AG04450 (cell line): ENCODE measurements at regions not wholly inside any gene's neighbourhood (a gene's known extent, or its start where the extent isn't known, plus 50 kb on each side); places are given as distances from the start of the nearest gene placed in this dataset.

Experiments
- CTCF ChIA-PET: fragments of 300-600, 350-600 bp; formaldehyde crosslinking; extraction: SDS; loops from one replicate; lab custom pipeline; 2022; ENCODE audit warnings: antibody characterized with exemption, inconsistent platforms; lab: Charles Lee
- POLR2A ChIA-PET: fragments of 350-600 bp; formaldehyde crosslinking; extraction: SDS; loops from one replicate; lab custom pipeline; 2021; ENCODE audit warnings: antibody characterized with exemption, inconsistent platforms; lab: Yijun Ruan, JAX
- DNase-seq: peaks from one replicate; pipeline ENCODE4 v3.0.0-alpha.2; 2011; ENCODE audit warnings: low read depth, low spot score
- H3K27ac ChIP-seq: one replicate; pipeline ENCODE4 v1.5.1; 2012; ENCODE audit warnings: low read depth, low read length, control low read depth
- H3K27me3 ChIP-seq: one replicate; pipeline ENCODE4 v1.6.0; 2012; ENCODE audit warnings: low read length; ENCODE audit not compliant: control insufficient read depth, insufficient read depth
- H3K4me3 ChIP-seq: 2 replicates; pipeline ENCODE4 v1.5.1; 2011; ENCODE audit warnings: mild to moderate bottlenecking, low read depth, low read length, control low read depth
- H3K9me3 ChIP-seq: 2 replicates; pipeline ENCODE4 v1.5.1; 2012; ENCODE audit warnings: low read length; ENCODE audit not compliant: control insufficient read depth, insufficient read depth
- TF ChIP-seq, protein P1 (sequence below): IDR thresholded peaks from 2 replicates; pipeline ENCODE4 v1.5.1; 2011; ENCODE audit warnings: low read depth, low read length, control low read depth, inconsistent platforms

DNA sequence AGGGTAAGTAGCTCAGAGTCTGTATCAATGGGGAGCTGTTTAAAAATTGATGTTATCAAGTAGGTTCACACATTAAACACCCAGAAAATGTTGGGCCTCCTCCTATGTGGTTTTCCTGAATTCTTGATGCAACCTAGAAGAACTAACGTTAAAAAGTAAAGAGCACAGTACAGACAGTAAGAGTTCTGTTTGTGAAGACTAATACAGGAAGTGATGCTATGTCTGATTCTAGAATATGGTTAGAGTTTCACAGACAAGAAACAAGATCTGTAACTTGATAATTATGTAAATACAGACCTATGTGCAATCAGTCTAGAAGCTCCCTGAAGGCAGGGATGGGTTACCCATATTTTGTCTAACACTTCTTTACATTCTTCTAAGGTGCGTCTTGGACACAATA is 214.9 kb upstream of the BTG1 start:
- POLR2A ChIA-PET = no interaction called here
- H3K4me3 ChIP-seq = no peak overlapping the region
- CTCF ChIA-PET = no interaction called here
- H3K9me3 ChIP-seq = no peaks in the 10 kb centered on the region
- no peak overlapping the region for H3K27ac ChIP-seq
- TF ChIP-seq, protein P1, sequence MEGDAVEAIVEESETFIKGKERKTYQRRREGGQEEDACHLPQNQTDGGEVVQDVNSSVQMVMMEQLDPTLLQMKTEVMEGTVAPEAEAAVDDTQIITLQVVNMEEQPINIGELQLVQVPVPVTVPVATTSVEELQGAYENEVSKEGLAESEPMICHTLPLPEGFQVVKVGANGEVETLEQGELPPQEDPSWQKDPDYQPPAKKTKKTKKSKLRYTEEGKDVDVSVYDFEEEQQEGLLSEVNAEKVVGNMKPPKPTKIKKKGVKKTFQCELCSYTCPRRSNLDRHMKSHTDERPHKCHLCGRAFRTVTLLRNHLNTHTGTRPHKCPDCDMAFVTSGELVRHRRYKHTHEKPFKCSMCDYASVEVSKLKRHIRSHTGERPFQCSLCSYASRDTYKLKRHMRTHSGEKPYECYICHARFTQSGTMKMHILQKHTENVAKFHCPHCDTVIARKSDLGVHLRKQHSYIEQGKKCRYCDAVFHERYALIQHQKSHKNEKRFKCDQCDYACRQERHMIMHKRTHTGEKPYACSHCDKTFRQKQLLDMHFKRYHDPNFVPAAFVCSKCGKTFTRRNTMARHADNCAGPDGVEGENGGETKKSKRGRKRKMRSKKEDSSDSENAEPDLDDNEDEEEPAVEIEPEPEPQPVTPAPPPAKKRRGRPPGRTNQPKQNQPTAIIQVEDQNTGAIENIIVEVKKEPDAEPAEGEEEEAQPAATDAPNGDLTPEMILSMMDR = no peak
- no peaks in the 10 kb centered on the region for H3K27me3 ChIP-seq
- no peak for DNase-seq

DNA sequence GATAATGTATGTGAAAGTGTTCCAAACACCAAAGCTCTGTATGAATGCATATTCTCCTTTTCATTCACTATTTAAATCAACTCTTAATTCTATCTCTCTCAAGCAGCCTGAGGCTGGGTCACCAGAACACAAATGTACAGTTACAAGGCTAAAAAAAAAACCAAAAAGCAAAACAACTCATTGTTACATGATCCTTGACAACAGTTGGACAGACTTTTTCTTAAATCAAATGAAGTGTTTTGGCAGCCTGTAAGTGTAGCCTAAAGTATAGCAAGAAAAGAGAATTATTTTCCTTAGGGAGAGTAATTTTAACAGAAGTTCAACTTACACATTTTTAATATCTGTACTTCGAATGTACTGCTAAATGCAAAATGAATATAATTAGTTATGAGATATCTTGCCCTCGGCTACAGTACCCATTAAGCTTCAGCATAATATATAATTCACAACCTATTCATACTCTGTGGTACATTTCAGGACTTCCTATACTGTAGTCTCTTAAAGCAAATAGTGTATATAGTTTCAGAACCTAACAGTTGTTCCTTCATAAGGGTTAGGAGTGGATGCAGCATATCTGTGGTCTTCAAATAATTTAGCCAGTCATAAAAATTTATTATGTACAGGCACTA is 214.0 kb upstream of the BTG1 start:
- no peak for DNase-seq
- ChIA-PET POLR2A (no interaction called here), CTCF (no interaction called here)
- no peak overlapping the region for H3K27ac ChIP-seq
- H3K27me3 ChIP-seq = no peaks in the 10 kb centered on the region
- TF ChIP-seq, protein P1 = no peak
- H3K9me3 ChIP-seq = no peaks in the 10 kb centered on the region
- no peak overlapping the region for H3K4me3 ChIP-seq

DNA sequence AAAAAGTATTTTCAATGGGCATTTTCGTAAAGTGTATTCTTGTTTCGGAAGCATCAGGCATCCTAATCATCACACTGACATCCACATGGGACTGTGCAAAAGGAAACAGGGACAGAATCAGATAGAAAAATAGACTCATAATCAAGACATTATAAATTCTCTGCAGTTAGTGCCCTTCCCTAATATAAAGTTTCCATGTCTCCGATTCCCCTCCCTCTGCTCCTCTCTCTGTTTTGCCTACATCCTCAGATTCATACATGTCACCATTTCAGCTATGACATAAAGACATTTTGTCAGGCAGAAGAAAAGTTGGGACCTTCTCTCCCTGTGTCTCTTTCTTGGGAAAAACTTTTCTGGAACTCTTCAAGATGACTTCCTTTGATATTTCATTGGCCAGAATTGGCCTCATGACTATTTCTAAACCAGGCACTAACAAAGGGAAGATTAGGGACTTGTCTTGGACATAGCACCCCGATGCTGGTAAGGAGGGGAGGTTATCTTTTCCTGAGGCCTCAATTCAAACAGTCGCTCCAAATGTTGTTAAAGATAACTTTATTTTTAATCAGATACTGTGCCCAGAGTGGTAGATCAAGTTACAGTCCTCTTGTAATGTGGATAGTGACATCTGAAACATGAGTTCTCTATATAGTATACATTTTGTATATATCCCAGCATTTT is 212.1 kb upstream of the BTG1 start:
- no peaks in the 10 kb centered on the region for H3K9me3 ChIP-seq
- ChIA-PET POLR2A (no interaction called here), CTCF (no interaction called here)
- no peaks in the 10 kb centered on the region for H3K27me3 ChIP-seq
- no peak for DNase-seq
- H3K4me3 ChIP-seq = no peak overlapping the region
- no peak overlapping the region for H3K27ac ChIP-seq
- TF ChIP-seq, protein P1 = no peak

DNA sequence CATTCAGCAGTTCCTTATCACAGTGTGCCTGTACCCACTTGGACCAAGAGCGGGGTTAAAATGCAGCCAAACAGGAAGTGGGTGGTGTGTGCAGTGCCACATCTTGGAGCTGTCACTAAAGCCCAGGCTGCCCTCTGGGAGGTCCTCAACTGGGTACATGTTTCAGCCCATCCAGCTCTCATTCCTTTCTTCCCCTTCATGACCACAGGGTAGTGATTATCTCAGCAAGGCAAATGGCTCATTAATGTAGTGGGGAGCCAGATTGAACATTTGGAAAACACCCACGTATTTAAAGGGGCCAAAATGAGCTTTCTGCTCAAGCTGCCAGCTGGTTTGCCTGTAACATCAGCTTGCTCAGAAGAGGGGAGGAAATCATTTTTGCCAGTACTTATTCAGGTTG is 210.8 kb upstream of the BTG1 start:
- CTCF ChIA-PET = no interaction called here
- H3K27ac ChIP-seq = no peak overlapping the region
- TF ChIP-seq, protein P1 = no peak
- no peak overlapping the region for H3K4me3 ChIP-seq
- DNase-seq = no peak
- POLR2A ChIA-PET = no interaction called here
- no peaks in the 10 kb centered on the region for H3K27me3 ChIP-seq
- no peaks in the 10 kb centered on the region for H3K9me3 ChIP-seq

DNA sequence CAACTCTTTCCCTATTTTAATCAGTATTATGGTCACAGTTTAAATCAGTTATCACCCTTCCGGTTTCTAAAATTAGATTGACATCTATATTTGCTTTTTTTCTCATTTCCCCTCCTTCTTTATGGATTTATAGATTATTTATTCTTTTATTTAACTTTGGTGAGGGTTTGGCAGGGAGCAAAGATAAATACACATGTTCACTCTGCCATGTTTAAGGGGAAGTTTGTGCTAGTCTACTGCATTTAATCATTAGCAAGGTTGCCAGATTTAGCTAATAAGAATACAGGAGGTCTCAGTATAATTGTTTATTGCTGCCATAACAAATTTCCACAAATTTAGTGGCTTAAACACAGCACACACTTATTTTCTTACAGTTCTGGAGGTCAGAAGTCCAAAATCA is 204.0 kb upstream of the BTG1 start:
- Histone ChIP-seq H3K27me3 (no peaks in the 10 kb centered on the region), H3K9me3 (no peaks in the 10 kb centered on the region), H3K4me3 (no peak overlapping the region), H3K27ac (no peak overlapping the region)
- TF ChIP-seq, protein P1 = no peak
- ChIA-PET POLR2A (no interaction called here), CTCF (no interaction called here)
- no peak for DNase-seq
